Left renal cortex interstitium (tissue), 4 donors: ENCODE measurements at regions not wholly inside any gene's neighbourhood (a gene's known extent, or its start where the extent isn't known, plus 50 kb on each side); places are given as distances from the start of the nearest gene placed in this dataset.
"Not testable (repeated sequence)": the region's sequence is repeated elsewhere in the genome, so short reads cannot be mapped to it uniquely, and the experiment has no call there.

ENCODE experiments used
- DNase-seq, 4 donors: peaks; one replicate each; pipeline ENCODE4 v3.0.0-alpha.2; 2013; ENCODE audit warnings: low read depth in 4 of 4, low spot score in 2 of 4, missing footprints in 1 of 4

DNA sequence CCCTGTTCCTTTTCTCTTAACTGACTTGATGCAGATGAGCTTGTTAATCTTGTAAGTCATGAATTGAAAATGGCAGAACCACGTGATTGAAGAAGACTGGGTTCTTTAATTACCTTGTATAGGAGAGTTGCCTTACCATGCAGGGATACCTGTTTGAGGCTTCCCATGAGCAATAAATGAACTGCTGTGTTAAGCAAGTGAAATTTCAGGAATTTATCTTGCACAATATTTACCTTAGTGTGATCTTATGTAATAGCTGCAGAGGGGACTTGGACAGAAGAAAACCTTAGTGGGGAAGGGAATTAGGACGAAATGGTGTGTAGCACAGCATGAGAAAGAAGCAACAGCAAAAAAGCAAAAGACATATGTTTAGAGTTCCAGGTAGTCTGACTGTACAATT lies 384.0 kb upstream of the TMEFF2 start:
- DNase-seq, result no peak

DNA sequence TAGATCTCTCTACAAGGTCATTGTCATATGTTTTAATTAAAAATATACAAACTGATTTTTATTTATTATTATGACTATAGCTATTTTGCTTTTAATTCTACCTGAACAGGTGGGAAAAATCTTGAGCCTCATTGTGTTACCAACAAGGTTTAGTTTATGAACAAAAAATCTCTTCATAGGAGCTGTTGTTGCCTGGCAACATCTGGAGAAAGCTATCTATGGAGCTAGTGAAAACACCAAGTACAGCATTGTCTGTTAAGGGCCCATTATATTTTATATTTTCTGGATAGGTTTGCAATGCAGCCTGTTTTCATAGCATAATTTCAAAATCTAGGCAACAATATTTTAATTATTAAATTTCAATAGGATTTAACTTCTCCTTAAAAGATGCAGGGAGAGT lies 383.0 kb upstream of the TMEFF2 start:
- no peak for DNase-seq

DNA sequence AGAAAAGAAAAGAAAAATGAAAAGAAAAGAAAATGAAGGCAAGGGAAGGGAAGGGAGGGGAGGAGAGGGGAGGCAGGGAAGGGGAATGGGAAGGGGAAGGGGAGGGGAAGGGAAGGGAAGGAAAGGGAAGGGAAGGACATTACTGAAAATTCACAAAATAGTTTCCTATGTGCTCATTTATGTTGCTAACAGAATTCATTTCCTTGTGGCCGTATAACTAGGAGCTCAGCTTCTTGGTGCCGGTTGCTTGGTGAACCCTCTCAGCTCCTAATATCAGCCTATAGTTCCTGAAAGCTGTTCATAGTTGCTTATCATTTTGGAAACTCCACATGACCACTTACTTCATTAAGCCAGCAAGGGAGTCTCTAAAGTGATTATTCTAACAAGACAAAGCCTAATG lies 379.8 kb upstream of the TMEFF2 start:
- DNase-seq, result no peak

DNA sequence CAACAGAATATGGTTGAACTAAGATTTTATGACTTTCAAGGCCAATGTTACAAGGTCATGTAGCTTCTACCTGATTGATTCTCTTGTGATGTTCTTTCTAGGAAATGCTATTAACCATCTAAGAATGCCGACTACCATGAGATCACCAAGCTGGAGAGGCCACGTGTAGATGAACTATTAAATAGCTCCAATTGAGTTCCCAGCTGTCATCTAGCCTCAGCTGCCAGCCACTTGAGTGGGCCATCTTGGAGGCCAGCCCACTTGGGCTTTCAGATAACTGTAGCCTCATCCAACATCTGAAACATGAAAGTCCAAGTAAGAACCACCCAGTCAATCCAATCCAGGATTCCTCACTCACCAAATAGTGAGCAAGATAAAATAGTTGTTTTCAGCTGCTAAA lies 376.9 kb upstream of the TMEFF2 start:
- no peak for DNase-seq

DNA sequence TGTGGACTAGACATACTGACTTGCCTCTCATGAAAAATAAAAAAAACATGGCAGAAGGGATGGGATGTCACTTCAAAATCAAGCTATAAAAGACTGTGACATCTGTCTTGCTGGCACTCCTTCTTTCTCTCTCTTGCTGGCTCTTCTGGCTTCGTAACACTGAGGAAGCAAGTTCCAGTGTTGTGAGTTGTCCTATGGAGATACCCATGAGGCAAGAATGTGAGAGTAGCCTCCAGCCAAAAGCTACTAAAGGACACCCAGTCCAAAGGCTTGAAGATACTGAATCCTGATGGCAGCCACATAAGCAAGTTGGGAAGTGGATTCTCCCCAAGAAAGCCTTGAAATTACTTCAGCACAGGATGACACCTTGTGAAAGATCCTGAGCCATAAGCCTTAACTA lies 376.1 kb upstream of the TMEFF2 start:
- DNase-seq, result no peak

DNA sequence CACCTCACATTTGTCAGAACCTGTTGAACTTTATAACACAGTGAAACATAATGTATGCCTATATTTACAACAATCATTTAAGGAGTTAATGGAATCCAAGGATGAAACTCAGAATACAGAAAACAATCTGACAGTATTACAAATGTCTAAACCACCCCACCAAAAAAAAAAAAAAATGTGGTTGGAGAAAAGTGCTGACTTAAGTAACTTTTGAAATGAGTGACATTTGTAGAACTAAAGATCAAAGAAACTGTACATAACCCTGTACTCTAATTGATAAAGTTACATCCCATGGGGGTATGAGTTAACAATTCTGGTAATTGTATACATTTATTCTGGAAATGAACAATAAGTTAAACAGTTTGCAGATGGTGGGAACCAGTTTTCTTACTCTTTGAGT lies 372.1 kb upstream of the TMEFF2 start:
- no peak for DNase-seq

DNA sequence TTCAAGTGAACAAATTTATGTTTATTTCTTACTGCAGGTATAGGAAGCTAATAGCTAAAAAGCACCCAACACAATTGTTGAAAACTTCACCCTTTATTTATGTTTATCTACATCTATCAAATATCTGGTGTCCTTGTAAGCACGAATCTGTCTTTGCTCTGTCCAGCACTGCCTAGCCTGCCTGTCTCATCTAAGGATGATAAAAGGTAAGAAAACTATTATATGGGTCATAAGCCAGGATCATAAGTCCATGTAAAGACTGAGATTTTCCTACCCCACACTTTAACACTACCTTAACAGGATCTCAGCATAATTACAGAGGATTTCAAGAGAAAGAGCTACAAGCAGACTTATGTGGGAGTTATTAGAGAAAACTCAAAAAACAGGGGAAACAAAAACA lies 365.6 kb upstream of the TMEFF2 start:
- no peak for DNase-seq

DNA sequence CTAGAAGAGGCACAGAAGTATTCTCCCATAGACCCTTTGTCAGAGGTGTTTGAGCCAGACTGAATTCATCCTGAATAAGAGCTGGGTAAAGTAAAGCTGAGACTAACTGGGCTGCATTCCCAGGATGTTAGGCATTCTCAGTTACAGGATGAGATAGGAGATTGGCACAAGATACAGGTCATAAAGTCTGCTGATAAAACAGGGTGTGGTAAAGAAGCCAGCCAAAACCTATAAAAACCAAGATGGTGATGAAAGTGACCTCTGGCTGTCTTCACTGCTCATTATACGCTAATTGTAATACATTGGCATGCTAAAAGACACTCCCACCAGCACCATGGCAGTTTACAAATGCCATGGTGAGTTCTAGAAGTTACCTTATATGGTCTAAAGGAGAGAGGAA lies 364.9 kb upstream of the TMEFF2 start:
- DNase-seq, result no peak

DNA sequence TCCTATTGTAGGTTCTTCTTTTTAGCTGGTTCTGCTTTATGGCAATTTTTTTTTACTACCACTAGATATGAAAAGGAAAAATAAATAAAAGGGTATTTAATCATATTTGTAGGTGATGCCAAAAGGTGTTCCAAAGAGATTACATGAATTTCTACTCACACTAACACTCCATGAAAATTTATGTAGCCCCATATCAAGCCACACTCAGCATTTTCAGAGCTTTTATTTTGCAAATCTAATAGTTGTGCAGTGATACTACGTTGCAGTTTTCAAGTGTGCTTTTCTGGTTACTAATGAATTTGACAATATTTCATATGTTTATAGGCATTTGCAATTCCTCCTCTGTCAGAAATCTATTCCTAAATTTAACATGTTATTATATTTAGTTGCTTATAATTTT lies 363.9 kb upstream of the TMEFF2 start:
- no peak for DNase-seq

DNA sequence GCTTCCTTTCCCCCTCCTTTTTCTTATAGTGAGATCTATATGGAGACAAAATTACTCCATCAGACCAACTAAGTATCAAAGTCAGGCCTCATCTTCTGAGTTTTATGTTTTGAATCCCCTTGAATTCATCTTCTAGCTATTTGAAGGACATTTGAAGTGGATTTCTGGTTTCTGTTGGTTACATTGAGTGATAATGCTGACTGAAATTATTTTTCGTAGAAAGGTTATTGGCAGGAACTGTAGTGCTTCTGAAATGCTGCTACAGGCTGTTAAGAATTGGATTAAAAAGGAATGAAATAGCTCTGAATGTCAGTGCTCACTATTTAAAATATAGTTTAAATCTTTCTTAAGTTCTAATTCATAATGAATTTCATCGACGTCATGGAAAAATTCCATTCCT lies 361.0 kb upstream of the TMEFF2 start:
- DNase-seq, result no peak

DNA sequence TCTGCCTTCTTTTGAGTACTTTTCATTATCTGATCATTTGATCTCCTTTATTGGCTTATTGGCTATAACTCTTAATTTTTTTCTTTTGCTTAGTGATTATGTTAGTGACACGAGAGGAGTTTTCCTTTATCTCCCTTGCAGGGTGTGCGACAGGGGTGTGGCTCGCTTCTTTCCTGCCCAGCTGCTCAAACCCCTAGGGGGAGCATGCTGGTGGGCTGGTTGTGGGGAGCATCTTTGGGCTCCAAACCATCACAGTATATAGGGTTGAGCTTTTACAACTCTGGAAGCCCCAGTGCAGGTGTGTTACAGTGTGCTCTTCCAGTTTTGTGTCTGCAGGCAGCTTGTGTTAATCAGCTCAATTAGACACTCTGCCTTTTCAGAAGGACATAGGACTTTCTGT lies 357.0 kb upstream of the TMEFF2 start:
- DNase-seq, result no peak

DNA sequence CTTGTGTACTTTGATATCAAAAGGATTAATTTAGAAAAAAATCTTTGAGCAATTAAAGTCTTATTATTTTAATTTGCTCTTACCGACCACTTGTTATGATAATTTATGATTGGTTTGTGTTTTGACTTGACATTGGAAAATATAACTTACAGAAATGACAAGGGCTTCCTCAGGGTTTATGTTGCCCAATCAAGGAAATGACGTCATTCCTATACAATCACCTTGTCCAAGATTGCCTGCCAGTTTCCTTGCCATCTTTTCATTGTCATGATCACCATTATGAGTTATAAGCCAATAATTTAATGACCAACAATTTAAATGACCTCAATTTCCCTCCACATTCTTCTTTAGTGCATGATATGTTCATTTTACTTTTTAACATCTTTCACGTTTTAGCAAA lies 351.8 kb upstream of the TMEFF2 start:
- DNase-seq, result no peak

DNA sequence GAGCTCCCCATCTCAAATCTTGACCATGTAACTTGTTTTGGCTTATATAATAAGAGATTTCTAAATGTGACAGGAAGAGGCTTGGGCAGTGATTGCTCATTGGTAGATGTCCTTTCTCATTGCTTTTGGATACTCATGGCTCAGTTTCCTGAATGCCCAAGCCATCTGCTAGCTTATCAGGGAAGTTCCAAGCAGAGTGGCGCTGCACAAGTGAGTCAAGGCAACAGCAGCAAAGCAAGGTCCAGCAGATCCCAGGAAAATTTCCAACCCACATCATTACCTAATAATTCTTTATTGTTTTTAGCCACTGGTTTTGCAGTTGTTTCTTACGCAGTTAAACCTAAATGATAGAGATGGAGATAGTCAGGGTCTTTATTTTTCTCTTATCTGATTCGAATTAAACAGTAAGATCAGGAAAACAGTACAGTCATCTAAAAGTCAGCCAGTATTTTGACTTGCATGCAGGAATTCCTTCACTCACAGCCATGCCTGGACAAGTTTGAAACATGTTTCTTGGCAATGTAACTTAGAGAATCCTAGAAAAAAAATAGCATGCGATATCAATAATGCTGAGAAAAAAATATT lies 349.7 kb upstream of the TMEFF2 start:
- no peak for DNase-seq

DNA sequence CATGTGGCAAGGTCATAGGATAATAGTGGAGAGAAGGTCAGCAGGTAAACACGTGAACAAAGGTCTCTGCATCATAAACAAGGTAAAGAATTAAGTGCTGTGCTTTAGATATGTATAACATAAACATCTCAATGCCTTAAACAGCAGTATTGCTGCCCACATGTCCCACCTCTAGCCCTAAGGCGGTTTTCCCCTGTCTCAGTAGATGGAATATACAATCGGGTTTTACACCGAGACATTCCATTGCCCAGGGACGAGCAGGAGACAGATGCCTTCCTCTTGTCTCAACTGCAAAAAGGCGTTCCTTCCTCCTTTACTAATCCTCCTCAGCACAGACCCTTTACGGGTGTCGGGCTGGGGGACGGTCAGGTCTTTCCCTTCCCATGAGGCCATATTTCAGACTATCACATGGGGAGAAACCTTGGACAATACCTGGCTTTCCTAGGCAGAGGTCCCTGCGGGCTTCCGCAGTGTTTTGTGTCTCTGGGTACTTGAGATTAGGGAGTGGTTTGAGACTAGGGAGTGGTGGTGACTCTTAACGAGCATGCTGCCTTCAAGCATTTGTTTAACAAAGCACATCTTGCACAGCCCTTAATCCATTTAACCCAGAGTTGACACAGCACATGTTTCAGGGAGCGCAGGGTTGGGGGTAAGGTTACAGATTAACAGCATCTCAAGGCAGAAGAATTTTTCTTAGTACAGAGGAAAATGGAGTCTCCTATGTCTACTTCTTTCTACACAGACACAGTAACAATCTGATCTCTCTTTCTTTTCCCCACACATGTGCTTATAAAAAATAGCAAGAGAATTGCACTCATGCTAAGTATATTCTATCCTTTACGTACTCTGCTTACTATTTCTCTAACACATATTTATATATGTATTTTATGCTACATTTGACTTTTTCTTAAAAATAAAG lies 347.7 kb upstream of the TMEFF2 start:
- not testable (repeated sequence) for DNase-seq

DNA sequence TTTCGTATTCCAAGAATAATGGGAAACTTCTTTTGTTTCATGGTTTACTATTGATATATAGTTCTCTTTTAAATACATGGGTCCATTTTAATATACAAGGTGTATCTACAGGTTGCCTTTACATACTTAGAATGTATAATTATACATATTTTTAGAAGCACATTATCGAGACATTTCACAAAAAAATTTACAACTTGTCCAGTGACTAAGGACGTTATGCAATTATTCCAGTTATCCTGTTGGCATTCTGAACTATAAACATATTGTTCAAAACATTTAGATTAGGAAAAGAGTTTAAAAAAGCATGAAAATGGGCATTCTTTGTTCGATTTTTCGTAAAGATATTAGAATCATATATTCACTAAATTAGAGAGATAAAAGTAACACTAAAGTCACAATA lies 344.6 kb upstream of the TMEFF2 start:
- no peak for DNase-seq

DNA sequence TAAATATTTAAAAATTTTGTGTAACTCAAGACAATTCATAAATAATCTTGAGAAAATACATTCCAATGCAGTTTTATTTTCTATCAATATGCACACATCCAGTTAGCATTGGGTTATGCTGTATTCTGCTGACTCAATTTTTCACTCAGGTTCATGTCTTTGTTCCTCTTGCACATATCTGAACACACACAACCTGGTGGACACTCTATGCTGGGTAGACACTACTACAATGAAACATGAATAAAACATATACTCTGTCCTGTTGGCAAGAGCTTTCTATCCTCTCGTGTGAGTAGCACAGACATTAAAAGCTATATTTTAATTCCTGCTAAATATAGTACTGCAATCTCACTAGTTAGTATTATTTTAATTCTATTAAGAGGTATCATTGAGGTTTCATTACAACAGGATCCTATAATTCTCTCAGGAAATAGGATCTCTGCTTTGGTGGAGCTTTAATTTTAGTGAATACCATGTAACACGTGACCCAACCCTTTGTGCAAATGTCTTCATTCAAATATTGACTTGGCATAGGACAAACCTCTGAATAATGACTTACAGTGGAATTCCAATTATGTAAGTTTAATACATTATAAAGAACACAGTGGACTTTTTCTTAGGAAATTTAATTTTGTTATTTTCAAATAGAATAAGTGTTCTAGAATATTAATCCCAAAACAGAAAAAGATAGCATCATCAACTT lies 342.3 kb upstream of the TMEFF2 start:
- DNase-seq, result no peak

DNA sequence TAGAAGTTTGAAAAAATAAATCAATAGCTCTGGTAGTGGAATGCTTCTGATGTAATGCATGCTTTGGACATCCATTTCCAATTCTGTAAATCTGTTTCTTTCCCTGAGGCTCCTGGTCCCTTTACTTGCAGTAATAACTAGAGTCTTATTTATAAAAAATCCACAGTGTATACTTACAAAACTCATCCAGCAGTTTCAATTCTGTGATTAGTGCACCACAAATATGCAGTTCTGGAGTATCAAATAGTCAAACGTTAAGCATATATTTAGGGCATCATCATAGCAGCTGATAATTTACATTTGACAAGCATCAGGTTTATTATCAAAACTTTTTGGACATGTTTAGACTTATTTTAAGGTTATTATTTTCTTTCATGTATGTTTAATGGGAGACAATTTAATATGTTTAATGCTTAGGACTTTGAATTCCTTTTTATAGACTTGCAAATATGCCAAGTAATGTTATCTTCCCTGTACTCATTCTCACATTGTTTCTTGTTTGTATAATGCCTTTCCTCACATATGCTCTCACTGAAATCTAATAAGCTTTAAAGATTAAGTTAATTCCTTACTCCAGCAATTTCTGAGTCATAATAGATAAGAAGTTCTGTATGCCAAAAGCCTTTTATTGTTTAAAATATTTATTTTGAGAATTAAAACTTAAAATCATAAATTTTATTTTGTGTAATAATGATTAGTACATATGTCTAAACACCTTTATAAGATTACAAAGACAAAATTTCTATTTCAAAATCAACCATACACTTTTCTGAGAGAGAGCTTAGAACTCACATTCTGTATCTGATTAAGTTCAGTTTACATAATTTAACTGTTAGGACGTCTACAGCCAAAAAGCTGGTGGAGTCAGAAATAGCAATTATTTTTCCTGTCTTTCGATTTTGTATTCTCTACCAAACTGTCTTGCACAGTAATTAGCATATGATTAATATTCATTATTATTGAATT lies 341.5 kb upstream of the TMEFF2 start:
- no peak for DNase-seq

DNA sequence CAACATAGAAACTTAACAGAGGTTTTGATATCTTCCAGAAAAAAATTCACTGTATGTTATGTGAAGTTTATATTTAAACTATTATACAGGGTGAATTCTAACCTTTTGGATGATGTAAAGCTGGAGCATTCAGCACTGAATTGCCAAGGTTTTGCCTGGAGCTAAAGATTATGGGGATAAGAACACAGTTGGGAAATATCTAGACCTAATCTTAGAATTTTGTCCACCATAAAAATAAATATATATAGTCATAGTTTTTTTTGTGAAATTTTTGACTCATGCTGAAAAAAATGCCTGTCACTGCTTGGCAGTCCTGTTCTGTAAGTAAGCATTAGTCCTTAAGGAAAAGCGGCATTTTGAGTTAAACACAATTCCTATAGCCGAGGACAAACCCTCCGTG lies 339.3 kb upstream of the TMEFF2 start:
- DNase-seq, result no peak

DNA sequence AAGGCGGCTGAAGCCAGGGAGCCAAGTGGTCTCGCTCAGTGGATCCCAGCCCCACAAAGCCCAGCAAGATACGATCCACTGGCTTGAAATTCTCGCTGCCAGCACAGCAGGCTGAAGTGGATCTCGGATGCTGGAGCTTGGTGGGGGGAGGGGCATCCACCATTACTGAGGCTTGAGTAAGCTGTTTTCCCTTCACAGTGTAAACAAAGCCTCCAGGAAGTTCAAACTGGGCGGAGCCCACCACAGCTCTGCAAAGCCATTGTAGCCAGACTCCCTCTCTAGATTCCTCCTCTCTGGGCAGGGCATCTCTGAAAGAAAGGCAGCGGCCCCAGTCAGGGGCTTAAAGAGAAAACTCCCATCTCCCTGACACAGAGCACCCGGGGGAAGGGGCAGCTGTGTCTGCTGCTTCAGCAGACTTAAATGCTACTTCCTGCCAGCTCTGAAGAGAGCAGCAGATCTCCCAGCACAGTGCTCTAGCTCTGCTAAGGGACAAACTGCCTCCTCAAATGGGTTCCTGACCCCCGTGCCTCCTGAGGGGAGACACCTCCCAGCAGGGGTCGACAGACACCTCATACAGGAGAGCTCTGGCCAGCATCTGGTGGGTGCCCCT lies 330.0 kb upstream of the TMEFF2 start:
- DNase-seq, result not testable (repeated sequence)

DNA sequence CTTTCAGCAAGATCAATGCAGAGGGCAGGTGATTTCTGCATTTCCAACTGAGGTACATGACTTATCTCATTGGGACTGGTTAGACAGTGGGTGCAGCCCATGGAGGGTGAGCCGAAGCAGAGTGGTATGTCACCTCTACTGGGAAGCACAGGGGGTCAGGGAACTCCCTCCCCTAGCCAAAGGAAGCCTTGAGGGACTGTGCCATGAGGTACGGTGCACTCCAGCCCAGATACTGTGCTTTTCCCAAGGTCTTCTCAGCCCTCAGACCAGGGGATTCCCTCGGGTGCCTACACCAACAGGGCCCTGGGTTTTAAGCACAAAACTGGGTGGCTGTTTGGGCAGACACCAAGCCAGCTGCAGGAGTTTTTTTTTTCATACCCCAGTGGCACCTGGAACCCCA lies 329.5 kb upstream of the TMEFF2 start:
- DNase-seq, result not testable (repeated sequence)
